Peyer's patch (tissue), 4 donors: ENCODE measurements at regions not wholly inside any gene's neighbourhood (a gene's known extent, or its start where the extent isn't known, plus 50 kb on each side); places are given as distances from the start of the nearest gene placed in this dataset.
"Not testable (repeated sequence)": the region's sequence is repeated elsewhere in the genome, so short reads cannot be mapped to it uniquely, and the experiment has no call there.

Experiments
- POLR2A ChIP-seq, 2 donors: fragments of 450-650 bp; IDR thresholded peaks; one replicate each; pipeline ENCODE4 v1.5.1; 2017; ENCODE audit warnings: antibody characterized with exemption in 2 of 2, mild to moderate bottlenecking in 2 of 2, moderate library complexity in 2 of 2
- TF ChIP-seq, protein P1 (sequence below), 6 experiments: fragments of 450-650 bp in 4 of 6; fragments of 200-600 bp in 2 of 6; sonication (generic) in 1 of 6; IDR thresholded peaks; one replicate each; pipeline ENCODE4 v1.5.1; 2017 to 2019; ENCODE audit warnings: antibody characterized with exemption in 6 of 6, mild to moderate bottlenecking in 3 of 6, moderate library complexity in 1 of 6

DNA sequence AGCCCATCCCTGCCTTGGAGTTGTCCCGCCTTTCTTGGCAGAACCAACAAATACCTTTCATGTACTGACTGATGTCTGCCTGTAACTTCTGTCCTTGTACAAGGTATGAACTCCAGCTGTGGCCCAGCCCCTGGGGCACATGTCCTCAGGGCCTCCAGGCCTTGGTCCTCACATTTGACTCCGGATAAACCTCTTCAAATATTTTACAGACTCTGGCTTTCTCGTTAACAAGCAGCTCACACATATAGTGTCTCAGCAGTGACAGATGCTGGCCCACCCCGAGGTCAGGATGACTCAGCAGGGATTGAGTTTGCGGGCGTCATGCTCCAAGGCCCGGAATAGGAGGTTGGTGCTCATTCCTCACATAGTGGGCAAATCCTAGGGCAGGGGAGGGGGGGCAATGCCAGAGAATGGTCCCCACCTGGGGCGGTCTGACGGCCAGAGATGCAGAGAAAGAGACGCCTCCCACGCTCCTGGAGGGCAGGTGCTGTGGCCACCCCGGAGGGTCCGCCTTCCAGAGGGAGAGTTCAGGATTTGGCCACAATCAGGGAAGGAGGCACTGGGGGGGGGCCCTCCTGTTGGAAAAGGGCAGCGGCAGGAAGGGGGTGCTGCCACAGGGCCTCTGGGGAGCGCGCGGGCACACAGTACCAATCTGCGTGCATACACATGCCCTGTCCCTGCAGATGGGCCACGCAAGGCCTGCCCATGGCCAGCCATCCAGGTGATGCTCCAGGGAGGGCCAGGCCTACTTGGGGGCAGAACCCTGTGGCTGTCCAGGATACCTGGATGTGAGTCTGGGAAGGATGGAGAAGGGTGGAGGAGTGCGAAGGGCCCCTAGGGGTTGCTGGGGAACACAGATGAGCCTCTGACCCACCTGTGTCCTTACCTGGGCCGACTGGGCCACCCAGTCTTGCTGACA is 58.2 kb upstream of the SPN start:
- TF ChIP-seq, protein P1, sequence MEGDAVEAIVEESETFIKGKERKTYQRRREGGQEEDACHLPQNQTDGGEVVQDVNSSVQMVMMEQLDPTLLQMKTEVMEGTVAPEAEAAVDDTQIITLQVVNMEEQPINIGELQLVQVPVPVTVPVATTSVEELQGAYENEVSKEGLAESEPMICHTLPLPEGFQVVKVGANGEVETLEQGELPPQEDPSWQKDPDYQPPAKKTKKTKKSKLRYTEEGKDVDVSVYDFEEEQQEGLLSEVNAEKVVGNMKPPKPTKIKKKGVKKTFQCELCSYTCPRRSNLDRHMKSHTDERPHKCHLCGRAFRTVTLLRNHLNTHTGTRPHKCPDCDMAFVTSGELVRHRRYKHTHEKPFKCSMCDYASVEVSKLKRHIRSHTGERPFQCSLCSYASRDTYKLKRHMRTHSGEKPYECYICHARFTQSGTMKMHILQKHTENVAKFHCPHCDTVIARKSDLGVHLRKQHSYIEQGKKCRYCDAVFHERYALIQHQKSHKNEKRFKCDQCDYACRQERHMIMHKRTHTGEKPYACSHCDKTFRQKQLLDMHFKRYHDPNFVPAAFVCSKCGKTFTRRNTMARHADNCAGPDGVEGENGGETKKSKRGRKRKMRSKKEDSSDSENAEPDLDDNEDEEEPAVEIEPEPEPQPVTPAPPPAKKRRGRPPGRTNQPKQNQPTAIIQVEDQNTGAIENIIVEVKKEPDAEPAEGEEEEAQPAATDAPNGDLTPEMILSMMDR (IDR thresholded peaks at IDR 0.05): not testable (repeated sequence)
- TF ChIP-seq POLR2A (IDR thresholded peaks at IDR 0.05): not testable (repeated sequence)
